HuH-7.5 (cell line): ENCODE measurements at regions not wholly inside any gene's neighbourhood (a gene's known extent, or its start where the extent isn't known, plus 50 kb on each side); places are given as distances from the start of the nearest gene placed in this dataset.
A peak's percentile ranks its signal among the peaks of the same experiment; 100 is the strongest.
"Not testable (repeated sequence)": the region's sequence is repeated elsewhere in the genome, so short reads cannot be mapped to it uniquely, and the experiment has no call there.

Experiments used
- DNase-seq: peaks from one replicate; pipeline ENCODE4 v3.0.0; 2011; ENCODE audit warnings: low spot score

DNA sequence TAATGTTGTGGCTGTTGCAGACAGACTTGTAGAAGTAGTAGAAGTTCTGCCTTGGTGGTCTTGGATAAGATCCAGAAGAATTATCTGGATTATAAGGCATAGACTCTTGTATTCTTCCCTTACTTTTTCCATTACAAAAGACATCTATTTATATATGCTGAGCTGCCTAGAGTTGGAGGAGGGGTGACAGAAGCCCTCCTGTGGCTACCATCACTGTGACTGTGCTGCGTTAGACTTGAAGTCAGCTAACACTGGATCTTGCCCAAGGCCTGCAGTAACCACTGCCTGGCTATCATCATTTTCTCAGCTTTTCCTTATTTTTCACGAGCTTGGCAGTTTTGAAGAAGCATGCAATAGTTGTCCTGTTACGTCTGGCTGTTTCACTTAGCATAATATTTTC lies 684.8 kb upstream of the BCHE start:
- no peak for DNase-seq

GRCh38 chr3:166519443-166519842 lies 682.2 kb upstream of the BCHE start:
- DNase-seq, result no peak

- DNase-seq, result no peak
Measured at GRCh38 chr3:166518040-166518439, 680.8 kb upstream of the BCHE start.

DNA sequence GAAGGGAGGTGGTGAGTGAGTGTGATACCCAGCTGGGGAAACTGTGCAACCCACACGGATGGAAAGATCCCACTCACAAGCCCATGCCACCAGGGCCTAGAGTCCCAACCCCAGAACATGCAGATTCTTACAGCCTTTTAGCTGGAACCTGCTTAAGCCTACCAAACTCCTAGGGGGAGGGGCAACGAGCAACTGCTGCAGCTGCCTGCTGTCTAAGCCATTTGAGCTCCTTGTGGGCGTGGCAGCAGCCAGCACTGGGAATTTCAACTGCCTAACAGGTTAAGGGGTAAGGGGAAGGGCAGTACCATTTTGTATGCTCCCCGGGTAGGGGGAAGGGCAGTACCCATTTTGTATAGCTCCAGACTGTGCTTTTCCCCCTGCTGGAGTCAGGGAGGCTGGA lies 673.2 kb upstream of the BCHE start:
- DNase-seq, result no peak

DNA sequence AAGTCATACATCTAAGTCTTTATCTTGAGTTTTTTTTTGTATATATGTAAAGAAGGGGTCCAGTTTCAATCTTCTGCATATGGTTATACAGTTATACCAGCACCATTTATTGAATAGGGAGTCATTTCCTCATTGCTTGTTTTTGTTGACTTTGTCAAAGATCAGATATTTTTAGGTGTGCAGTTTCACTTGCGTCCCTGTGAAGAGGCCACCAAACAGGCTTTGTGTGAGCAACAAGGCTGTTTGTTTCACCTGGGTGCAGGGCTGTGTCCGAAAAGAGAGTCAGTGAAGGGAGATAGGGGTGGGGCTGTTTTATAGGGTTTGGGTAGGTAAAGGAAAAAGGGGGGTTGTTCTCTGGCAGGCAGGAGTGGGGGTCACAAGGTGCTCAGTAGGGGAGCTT lies 663.2 kb upstream of the BCHE start:
- DNase-seq, result not testable (repeated sequence)

DNA sequence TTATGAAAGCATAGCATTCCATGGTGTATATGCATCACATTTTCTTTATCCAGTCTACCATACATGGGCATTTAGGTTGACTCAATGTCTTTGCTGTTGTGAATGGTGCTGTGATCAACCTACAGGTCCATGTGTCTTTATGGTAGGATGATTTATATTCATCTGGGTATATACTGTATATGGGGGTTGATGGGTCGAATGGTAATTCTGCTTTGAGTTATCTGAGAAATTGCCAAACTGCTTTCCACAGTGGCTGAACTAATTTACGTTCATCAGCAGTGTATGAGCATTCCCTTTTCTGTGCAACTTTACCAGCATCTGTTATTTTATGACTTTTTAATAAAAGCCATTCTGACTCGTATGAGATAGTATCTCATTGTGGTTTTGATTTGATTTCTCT lies 662.4 kb upstream of the BCHE start:
- no peak for DNase-seq

GRCh38 chr3:166498446-166498845 lies 661.2 kb upstream of the BCHE start:
- no peak for DNase-seq

GRCh38 chr3:166489826-166490225 lies 652.6 kb upstream of the BCHE start:
- DNase-seq, result no peak

DNA sequence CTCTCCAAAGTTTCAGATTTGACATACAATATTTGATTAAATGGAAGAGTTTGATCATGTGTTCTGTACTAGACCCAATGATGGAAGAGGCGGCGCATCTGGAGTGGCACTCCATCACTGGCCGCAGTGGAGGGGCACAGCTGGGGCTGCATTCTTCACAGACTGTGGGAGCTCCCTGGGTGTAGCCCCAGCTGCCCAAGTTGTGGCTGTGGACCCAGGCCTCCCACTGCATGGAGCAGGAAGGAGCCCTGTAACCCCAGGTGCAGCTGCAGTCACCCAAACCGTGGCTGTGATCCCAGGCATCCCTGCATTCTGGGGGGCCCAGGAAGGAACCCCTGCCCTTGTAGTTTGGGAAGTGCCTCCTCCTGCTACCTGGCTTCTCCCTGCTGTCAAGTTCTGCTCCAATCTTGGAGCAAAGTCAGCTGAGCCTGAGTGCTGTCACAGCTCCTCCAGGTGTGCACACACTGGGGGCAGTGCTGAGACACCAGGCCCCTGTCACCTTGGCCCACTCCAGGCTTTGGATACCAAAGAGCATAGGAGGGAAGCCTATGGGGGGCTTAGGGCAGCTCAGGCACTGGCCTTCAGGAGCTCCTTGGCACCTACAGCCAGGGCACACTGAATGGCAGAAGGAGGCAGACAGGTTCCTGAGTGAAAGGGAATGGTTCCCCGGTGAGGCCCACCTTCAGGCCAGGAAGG lies 651.9 kb upstream of the BCHE start:
- DNase-seq, result no peak

- DNase-seq, result no peak
Measured at GRCh38 chr3:166484470-166484869, 647.2 kb upstream of the BCHE start.

DNA sequence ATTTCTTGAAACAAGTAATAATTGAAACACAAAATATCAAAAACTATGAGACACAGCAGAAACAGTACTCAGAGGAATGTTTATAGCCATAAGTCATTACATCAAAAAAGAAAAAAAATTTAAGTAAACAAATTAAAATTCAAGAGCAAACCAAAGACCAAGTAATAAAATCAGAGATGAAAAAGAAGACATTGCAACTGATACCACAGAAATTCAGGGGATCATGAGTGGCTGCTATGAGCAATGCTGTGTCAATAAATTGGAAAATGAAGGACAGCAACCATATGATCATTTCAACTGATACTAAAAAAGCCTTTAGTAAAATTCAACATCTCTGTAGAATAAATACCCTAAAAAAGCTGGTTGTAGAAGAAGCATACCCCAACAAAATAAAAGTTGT lies 644.1 kb upstream of the BCHE start:
- DNase-seq, result no peak

DNA sequence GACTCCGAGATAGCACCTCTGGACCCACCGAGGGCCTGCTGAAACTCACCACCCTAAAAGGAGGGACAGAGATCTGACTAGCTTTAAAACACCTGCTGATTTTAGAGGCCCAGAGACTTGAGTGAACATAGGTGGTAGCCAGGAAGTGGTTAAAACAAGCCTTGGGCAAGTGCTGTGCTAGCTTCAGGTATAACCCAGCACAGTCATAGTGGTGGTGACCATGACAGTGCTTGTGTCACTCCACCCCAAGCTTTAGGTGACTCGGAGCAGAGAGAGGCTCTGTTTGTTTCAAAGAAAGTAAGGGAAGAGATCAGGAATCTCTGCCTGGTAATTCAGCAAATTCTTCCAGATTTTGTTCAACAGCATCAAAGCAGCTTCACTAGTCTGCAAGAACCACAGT lies 641.1 kb upstream of the BCHE start:
- no peak for DNase-seq

DNA sequence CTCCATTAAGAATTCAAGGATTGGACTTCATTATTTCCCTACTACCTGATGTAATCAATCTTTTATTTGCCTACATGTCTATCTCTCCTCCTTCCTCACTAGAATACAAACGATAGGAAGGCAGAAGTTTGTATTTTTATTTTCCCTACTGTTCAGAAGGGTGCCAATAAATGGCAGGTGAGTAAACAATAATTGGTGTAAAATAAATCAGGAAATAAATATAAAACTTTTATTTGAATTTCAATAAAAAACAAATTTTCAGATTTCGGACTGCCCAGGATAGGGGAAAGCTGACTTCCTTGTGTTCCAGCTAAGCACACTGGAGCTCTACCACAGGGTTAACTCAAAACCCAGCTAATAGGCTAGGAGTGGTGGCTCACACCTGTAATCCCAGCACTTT lies 636.3 kb upstream of the BCHE start:
- DNase-seq, result no peak

GRCh38 chr3:166472015-166472414 lies 634.8 kb upstream of the BCHE start:
- no peak for DNase-seq

GRCh38 chr3:166471074-166471767 lies 634.0 kb upstream of the BCHE start:
- no peak for DNase-seq

DNA sequence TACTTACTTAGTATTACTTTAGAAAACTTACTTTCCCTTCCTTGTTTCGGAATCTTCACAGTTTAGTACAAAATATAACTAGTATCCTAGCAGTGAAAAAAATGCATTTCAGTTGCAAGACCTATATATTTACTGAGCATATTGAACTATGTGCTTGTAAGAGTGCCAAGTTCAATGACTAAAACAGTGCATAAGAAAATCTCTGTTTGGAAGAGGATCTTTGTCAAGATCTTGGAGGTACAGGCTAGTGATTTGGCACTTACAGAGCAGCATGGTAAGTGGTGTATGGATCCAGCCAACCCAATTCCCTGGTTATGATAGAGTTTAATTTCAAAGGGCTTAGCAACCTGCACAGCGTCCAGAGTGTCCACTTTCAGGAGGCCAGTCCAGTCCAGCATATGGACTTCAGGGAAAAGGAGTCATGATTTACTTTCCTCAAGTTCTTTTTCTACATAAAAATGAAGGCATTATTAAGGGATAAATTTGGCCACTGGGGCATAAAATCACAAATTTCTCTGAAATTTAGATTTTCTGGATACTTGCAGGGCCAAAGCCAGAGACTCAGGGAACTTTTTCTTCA lies 625.8 kb upstream of the BCHE start:
- DNase-seq, result no peak

DNA sequence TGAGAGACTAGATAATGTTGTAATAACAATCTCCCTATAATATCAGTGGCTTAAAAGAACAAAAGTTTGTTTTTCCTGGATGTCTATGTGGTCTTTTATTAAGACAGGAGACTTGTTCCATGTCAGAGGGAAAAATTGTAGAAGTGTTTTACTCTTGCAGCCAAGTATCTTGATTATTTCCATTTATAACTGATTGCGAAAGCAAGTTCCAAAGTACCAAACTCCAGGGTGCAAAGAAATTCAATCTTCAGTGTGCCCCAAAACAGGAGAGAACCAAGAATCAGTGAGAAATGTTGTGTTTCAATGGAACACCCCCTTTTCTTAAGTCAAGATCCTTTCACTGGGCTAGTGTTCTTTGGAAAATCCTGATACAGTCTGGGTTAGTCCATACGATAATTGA lies 624.4 kb upstream of the BCHE start:
- DNase-seq, result no peak

- no peak for DNase-seq
Measured at GRCh38 chr3:166457382-166457781, 620.2 kb upstream of the BCHE start.

GRCh38 chr3:166456286-166456685 lies 619.1 kb upstream of the BCHE start:
- no peak for DNase-seq

- no peak for DNase-seq
Measured at GRCh38 chr3:166455744-166456143, 618.5 kb upstream of the BCHE start.

DNA sequence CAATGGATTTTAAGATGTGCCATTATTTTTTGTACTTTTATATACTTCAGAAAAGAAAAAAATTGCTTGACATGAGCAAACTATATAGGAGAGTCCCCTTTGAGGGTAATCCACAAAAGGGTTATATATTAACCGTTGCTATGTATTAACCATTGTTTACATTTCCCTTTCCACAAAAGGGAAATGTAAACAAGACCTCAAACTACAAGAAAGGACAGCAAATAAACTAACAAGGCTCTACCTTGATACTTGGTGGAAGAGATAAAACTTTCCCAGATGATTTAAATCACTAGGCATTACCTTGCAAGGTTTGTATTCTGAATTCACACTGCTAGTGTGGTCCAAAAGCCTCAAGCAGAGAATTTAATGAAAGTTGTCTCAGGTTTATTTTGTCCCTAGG lies 616.3 kb upstream of the BCHE start:
- DNase-seq, result peak; percentile 32

DNA sequence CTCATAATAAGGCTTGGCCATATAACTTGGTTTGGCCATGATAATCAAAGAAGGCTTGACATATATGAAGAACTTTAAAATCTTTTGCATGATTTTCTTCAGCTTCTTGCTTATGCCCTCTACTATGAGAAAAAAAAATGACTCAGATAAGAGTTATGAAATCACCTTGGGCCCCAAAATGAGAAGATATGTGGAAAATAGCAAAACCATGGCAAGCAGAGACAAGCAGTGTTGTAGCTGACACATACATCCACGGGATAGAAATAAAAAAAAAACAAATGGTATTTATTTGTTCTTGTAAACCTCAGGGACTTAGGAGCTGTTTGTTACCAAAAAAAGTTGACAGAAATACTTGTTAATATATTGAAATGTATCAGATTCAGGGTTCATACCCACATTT lies 614.8 kb upstream of the BCHE start:
- DNase-seq, result no peak

DNA sequence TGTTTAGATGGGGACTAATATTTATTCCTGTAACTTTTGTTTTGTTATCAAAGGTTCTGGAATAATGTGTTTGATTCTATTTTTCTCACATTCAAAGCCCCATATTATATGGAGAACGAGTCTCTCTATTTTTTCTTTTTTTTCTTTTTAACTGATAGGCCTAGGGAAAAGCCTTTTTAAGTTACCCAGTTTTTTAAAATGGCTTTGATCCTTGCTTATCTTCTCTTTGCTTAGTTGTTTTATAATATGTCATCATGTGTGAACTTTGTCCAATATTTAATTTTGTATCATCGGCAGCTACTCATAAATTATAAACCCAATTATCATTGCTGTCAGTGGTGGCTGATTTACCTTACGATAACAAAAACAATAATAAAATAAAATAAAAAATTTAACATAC lies 610.3 kb upstream of the BCHE start:
- DNase-seq, result no peak

GRCh38 chr3:166446986-166447385 lies 609.8 kb upstream of the BCHE start:
- DNase-seq, result no peak
